GM11168 (cell line): ENCODE measurements at regions not wholly inside any gene's neighbourhood (a gene's known extent, or its start where the extent isn't known, plus 50 kb on each side); places are given as distances from the start of the nearest gene placed in this dataset.

Source experiments
- in situ Hi-C: fragments of 300-500 bp; cut with MboI; formaldehyde crosslinking; loops from one replicate; pipeline ENCODE4 v1.12.0; 2022; ENCODE audit warnings: low sequenced_read_pairs; ENCODE audit not compliant: unreplicated experiment

DNA sequence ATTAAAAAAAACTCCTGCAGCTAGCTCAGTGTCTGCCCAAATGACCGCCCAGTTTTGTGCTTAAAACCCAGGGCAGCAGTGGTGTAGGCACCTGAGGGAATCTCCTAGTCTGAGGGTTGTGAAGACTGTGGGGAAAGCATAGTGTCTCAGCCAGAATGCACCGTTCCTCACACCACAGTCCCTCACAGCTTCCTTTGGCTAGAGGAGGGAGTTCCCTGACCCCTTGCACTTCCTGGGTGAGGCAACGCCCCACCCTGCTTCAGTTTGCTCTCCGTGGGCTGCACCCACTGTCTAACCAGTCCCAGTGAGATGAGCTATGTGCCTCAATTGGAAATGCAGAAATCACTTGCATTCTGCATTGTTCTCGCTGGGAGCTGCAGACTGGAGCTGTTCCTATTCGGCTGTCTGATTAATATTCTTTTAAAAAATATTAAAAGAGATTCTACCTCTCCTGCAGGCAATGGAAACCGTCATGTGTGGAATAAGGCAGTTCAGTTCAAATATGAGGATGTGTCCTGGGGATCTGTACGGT, 645.7 kb downstream of the FGF9 start:
- in situ Hi-C loops, result no loop called here

DNA sequence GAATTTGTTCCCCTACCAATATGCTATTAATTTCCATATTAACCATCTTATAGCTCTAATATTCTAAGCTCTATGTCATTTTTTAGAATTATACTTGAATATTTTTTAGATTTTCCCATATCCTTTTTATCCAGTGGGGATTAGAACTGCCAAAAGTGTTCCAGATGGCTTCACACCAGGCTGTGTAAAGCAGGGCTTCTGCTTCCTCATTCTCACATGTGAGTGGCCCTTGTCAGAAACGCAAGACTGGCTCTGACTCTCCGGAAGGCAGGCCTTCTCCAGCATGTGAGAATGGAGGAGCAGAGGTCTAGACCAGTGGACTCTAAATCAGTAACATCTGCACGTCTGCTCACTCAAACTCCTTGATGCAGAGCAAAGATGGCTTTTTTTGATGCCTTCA, 650.1 kb downstream of the FGF9 start:
- in situ Hi-C loops, result no loop called here

DNA sequence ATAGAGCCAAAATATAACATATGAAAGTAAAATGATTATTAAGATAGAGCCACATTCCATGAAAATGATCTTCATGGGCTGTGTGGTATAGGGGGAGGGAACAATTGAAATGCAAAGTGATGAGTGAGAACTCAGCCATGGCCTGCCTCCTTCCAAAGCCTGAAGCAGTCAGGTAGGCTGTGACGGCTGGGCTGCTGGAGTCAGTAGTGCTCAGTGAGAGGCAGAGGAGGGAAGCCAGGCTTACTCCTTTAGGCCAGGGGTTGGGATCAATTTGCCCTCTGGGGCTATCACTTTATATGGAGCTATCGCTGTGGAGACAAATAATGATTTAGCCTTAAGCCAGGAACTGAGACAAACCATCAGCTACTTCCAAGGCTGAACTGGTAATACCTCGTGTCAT, 654.9 kb downstream of the FGF9 start:
- in situ Hi-C loops, result no loop called here

DNA sequence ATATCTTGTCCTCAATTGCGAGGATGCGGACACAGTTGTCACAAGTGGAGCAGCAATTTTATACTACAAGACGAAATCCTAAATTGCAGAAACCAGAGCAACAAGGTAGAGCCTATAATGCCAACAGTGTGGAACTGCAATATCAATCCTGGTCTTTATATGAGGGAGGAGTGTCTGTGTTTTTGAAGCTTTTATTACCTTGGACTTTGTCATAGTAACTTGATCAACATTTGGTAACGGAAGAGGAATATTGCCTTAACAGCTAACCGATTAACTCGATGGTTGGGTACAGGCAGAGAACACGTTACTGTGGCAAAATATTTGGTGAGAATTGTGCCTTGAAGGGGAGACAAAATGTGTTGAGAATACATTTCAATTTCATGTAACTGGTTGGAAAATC, 661.5 kb downstream of the FGF9 start:
- in situ Hi-C loops, result no loop called here

DNA sequence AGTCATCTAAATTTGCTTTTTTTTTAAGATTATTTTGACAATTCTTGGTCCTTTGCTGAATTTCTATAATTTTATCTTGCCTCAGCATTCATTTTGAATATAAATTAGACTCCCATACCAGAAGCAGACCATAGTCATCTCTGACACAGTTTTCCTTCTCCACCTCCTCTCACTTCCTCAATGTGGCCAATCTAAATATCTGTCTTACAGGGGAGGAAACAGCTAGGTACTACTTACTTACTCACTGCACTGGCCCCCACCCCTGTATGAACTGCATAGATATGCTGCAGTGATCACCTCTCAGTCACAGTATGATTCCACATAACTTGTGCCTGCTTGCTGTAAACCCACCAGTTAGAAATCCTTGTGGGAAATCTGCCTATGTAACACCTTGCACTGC, 665.6 kb downstream of the FGF9 start:
- in situ Hi-C loops, result no loop called here

DNA sequence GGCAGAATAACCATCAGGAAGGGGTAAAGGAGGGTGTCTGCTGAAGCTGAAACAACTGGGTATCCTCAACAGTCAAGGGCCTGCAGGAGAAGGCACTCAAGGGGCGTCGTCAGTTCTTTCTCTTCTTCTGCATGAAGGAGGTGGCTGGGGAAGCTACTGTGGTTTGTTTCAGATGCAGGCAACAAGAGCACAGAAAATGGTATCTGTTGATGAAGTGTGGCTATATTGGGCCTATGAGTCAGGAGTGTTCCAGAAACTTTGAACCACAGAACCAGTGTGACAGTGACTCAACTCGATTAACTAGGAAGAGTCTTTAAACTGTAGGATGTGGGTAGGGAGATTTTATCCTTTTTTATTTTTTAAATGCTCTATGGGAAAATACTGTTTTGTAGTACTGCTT, 686.3 kb downstream of the FGF9 start:
- in situ Hi-C loops, result no loop called here

DNA sequence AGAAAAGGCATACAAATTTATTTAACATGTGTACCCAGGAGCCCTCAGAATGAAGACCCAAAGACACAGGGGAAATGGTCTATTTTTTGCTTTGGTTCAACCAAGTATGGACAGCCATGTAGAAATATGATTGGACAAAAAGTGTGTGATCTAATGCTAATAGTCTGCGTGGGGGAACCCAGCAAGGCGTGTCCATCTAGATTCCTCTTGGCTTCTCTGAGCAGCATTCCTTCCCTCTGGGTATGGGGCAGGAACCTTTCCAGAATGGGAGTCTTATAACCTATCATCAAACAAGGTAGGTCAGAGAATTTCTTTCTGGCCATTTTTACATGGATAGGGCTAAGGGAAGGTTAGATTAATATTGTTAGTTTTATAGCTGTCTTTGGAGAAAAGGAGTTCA, 698.2 kb downstream of the FGF9 start:
- in situ Hi-C loops, result no loop called here

DNA sequence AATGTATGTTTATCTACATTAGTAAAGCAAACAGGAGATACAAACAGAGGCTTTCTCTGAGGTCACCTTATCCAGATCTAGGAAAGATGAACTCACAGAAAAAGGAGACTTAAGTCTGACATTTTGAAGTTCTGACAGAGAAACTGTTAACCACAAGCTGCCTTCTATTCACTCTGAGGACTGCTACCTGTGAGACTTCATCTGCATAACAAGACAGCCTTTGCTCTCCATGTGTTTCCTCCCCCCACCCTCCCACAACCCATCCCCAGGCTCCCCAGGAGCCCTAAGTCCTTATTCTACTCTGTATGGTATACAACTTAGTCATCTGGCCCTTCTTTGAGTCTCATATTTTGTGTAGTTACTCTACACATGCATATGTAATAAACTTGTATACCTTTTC, 699.0 kb downstream of the FGF9 start:
- in situ Hi-C loops, result no loop called here

DNA sequence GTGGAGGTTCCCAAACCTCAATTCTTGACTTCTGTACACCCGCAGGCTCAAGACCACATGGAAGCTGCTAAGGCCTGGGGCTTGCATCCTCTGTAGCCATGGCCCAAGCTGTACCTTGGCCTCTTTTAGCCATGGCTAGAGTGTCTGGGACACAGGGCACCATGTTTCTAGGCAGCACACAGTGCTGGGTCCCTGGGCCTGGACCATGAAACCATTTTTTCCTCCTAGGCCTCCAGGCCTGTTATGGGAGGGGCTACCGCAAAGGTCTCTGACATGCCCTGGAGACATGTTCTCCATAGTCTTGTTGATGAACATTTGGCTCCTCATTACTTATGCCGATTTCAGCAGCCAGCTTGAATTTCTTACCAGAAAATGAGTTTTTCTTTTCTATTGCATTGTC, 701.4 kb downstream of the FGF9 start:
- in situ Hi-C loops, result no loop called here

DNA sequence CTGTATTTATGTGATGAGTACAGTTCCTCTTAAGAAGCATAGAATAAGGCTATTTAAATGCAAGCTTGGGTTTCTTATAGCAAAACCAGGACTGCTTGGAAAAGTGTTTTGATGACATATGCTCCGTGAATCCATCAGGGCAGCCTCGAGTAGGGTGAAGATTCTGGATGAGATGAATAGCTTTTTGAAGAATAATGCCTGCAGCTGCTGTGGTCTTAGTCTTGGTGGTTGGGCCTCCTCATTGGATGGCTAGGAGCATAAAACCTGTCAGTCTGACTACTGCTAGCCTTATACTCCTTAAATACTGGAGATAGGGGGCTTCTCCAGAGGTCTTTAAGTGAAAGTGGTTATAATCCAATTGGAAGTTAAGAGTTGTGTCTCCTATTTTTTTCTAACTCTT, 704.3 kb downstream of the FGF9 start:
- in situ Hi-C loops, result no loop called here

DNA sequence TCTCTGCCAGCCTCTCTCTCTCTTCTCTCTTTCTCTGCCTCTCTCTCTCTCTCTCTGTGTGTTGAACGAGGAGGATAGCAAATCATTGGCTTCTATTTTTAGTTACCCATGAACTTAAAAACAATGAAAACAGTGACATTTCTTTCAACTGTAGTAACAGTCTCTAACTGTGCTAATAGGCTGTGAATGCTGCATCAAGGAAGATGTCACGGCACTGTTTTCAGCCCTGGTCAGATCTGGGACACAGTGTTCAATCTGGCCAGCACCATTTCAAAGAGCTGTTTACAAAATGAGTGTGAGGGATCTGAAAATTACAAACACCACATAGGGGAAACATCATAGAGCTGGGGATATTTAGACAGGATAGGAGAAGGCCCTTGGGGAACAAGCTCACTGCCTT, 717.0 kb downstream of the FGF9 start:
- in situ Hi-C loops, result no loop called here

DNA sequence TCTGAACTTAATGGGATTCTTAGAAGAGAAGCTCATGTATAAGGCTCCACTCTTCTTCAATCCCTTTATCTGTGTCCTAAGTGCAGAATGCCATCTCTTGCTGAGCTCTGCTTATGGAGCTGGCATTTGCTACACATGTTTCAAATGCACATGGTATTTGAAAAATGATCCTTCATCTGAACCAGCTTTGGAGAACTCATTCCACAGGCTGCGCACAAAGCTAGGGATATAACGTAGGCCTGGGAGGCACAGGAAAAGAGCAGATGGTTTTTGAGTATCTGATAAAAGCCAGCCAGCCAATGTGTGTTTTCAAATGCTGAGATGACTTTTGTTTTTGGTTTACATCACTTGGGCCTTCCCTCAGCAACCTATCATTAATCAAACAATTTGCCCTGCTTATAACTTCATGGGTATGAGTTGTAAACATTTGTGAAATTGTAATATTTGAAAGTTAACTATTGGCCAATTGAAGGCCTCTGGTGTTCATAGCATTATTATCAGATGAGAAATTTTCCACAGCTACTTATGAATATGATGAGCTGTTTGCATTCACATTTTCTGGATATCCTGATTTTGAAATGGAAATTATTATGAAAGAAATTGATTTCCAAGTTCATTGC, 729.0 kb downstream of the FGF9 start:
- in situ Hi-C loops, result no loop called here

DNA sequence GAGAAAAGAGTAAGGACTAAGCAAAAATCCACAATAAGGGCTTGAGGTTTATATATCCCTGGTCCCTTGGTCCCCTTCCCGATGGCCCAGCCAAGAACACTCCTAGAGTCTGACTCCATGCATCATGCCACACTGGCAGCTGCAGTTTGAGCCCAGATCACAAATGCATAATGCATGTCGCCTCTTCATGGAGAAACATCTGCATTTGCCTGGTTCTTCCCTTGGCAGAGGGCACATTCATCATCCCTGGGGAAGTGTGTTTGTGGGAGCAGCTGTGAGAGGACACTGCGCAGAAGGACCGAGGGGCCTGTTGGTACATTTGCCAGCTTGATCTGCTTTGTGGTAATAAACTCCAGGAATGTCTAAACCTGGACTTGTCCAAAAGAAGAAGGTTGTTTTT, 731.8 kb downstream of the FGF9 start:
- in situ Hi-C loops, result no loop called here

DNA sequence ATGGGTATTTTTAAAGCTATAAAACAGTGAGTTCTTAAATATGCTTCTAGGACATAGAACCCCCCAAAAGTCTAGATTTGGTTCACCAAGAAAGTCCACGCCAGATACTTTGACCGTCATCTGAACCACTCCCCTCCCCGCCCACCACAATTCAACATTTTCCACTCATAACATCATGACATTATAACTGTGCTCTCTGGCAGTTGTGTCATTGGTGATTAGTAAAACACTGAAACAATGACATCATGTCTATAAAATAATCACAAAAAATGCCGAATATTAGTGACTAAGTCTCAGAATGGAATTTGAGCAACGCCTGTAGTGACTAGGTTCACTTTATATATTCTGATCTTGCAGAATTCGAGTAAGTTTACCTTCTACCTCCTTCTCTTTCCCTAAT, 732.3 kb downstream of the FGF9 start:
- in situ Hi-C loops, result no loop called here

DNA sequence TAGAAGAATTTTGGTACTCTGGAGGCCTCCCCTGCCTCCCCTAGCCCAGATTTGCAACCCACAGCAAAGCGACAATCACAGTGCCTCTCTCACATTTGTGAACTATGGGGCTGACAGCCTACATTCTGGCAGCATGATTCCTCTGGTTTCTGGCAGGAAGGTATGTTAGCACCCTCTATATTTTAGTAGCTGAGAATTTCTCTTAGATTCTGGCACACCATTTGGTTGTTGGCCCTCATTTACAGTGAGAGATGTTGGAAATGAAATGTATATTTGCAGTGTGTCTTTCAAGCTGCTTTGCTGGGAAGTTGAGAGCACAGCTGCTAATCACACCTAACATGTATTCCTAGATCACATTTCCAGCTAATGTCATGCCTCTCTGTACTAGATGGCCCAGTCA, 735.0 kb downstream of the FGF9 start:
- in situ Hi-C loops, result no loop called here

DNA sequence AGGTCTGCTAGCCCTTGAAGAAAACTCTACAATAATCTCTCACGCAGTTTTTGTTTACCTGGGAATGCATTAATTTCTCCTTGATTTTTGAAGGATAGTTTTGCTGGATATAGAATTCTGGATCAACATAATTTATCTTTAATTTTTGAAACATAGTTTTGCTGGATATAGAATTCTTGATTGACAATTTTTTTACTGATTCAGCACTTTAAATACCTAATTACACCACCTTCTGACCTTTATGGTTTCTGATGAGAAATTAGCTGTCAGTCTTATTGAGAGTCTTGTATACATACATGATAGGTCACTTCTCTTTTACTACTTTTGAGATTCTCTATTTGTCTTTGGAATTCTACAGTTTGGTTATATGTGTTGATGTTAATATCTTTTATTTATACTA, 741.6 kb downstream of the FGF9 start:
- in situ Hi-C loops, result no loop called here

DNA sequence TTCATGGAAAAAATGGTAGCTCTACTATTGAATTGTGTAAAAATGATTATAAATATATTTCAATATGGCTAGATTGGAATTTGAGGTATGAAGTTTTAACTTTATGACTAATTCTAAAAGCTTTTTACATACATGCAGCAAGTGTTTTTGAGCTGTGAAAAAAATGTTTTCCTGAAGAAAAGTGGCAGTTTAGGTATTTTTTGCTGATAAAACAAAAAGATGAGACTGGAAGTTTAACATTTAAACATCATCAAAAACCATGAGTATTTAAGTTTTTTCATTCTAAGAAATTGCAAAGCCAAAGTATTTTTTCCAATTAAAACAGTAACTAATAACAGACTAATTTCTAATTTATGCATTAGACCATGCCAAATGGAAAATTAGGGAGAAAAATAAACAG, 751.1 kb downstream of the FGF9 start:
- in situ Hi-C loops, result no loop called here

DNA sequence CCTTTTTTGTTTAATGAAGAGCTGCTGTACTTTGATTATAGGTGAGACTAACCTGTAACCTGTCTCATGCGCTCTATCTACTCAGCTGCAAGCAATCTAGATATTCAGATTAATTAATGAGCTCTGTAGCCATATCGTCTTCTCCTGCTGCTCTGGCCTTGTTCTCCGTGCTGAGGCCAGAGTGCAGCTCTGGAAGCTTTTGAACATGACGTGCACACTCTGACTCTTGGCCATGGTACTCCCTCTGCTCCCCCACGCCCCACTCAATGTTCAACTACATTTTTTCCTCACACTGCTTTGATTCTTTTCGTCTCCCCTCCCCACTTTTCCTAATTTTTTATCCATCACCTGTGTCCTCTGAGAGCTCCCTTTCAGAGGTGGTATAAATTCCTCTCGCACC, 751.8 kb downstream of the FGF9 start:
- in situ Hi-C loops, result no loop called here

DNA sequence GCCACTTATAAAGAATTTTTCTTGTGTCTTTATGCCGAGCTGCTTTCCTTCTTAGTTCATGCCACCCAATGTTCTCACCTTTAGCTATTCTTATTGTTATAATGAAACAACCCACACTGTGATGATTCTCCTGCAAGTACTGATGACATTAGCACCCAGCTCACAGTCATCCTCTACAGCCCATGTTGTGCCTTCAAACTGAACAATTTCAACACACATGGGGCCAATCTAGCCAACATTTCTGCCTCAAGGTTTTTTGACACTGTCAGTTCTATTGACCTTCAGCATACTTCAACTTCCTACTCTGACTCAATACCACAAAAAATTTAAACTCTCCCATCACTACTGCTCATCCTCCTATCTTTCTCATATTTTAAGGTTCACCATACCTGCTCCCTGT, 752.4 kb downstream of the FGF9 start:
- in situ Hi-C loops, result no loop called here

DNA sequence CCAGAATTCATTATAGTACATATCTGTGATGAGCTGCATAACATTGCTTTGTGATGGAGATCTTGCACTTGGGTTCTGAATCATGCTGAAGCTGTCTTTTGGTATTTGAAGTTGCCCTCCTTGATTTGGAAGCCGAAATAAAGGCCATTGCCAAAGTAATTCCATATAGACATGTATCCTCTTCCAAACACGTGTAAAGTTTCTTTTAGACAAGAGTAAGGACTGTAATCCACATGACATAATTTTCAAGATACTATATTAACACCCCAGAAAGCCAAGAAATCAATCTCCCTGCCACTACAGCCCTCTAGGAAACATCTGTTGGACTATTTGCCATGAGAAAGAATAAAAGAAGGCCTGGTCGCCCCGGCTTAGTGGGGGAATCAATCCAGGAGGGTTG, 754.2 kb downstream of the FGF9 start:
- in situ Hi-C loops, result no loop called here

DNA sequence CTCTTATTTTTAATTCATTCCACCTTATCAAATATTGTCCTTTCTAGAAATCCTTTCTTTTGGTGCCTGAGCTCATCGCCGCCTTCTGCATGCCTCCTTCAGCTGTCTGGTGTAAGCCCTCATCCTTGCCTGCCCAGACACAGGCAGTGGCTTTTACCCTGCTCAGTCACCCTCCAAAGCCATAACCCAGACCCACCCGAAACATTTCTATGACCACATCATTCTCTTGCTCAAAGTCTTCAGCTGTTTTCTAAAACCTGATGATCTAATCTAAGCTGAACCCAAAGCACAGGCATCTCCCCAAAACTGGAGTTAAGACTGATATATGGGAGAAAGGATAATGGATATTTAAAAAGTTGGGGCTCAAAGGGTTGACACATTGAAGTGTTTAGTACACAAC, 753.7 kb upstream of the SGCG start:
- in situ Hi-C loops, result no loop called here

DNA sequence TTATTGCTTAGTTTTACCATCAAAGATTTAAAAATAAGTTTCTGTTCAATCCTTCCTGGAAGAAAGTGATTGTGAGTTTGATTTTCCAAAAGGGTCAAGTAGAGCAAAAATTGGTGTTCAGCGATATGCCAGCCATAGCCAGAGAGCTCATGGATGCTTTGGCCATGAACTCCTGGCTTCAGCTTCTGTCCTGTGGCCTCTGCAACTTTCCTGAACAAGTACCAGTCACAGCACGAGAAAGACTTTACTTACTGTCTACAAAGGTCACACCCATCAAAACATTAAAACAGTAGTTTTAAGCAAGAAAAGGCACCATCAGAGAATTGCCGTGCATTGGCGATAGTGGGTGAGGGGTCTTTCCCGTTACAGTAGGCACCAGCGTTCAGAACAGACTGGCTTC, 753.0 kb upstream of the SGCG start:
- in situ Hi-C loops, result no loop called here
